ENCODE measurements at regions not wholly inside any gene's neighbourhood (a gene's known extent, or its start where the extent isn't known, plus 50 kb on each side); places are given as distances from the start of the nearest gene placed in this dataset.
"Not testable (repeated sequence)": the region's sequence is repeated elsewhere in the genome, so short reads cannot be mapped to it uniquely, and the experiment has no call there.

- FAIRE-seq, result no peak
These were observed 469.3 kb downstream of the SPATA31D1 start for GRCh38 chr9:82457891-82458290.

- FAIRE-seq, result no peak
These were observed 469.7 kb downstream of the SPATA31D1 start for GRCh38 chr9:82458296-82458695.

- no peak for FAIRE-seq
These were observed 478.2 kb downstream of the SPATA31D1 start for GRCh38 chr9:82466616-82467260.

- no peak for FAIRE-seq
These were observed 478.9 kb downstream of the SPATA31D1 start for GRCh38 chr9:82467436-82467835.

GRCh38 chr9:82474235-82474634 is 485.7 kb downstream of the SPATA31D1 start:
- no peak for FAIRE-seq

GRCh38 chr9:82475584-82476301 is 487.2 kb downstream of the SPATA31D1 start:
- FAIRE-seq, result no peak

- no peak for FAIRE-seq
These were observed 492.3 kb downstream of the SPATA31D1 start for GRCh38 chr9:82480921-82481320.

- FAIRE-seq, result no peak
These were observed 499.4 kb downstream of the SPATA31D1 start for GRCh38 chr9:82487935-82488312.

- FAIRE-seq, result no peak
These were observed 500.0 kb downstream of the SPATA31D1 start for GRCh38 chr9:82488313-82489200.

GRCh38 chr9:82489201-82489821 is 500.7 kb downstream of the SPATA31D1 start:
- FAIRE-seq, result no peak

- FAIRE-seq, result no peak
These were observed 501.5 kb downstream of the SPATA31D1 start for GRCh38 chr9:82490019-82490499.

- FAIRE-seq, result not testable (repeated sequence)
These were observed 502.2 kb downstream of the SPATA31D1 start for GRCh38 chr9:82490821-82491220.

GRCh38 chr9:82491604-82492003 is 503.0 kb downstream of the SPATA31D1 start:
- no peak for FAIRE-seq

GRCh38 chr9:82492274-82492673 is 503.7 kb downstream of the SPATA31D1 start:
- FAIRE-seq, result no peak

GRCh38 chr9:82495884-82496777 is 507.6 kb downstream of the SPATA31D1 start:
- FAIRE-seq, result no peak

GRCh38 chr9:82498541-82499317 is 510.2 kb downstream of the SPATA31D1 start:
- FAIRE-seq, result no peak

- no peak for FAIRE-seq
These were observed 510.8 kb downstream of the SPATA31D1 start for GRCh38 chr9:82499337-82499736.

- FAIRE-seq, result no peak
These were observed 516.0 kb downstream of the SPATA31D1 start for GRCh38 chr9:82504620-82505019.

GRCh38 chr9:82511626-82512025 is 523.1 kb downstream of the SPATA31D1 start:
- no peak for FAIRE-seq

- no peak for FAIRE-seq
These were observed 524.2 kb downstream of the SPATA31D1 start for GRCh38 chr9:82512728-82513127.

- FAIRE-seq, result no peak
These were observed 524.7 kb downstream of the SPATA31D1 start for GRCh38 chr9:82513242-82513751.

All from G401.6 (cell line).